ENCODE measurements at regions not wholly inside any gene's neighbourhood (a gene's known extent, or its start where the extent isn't known, plus 50 kb on each side); places are given as distances from the start of the nearest gene placed in this dataset.

- TF ChIP-seq CTCF (IDR thresholded peaks at IDR 0.05): no peak
- TF ChIP-seq POLR2A (IDR thresholded peaks at IDR 0.05): no peak
Observed at GRCh38 chr2:212811036-212811805, 272.6 kb upstream of the ERBB4 start.
